Brain microvascular endothelial cell (primary cell): ENCODE measurements at regions not wholly inside any gene's neighbourhood (a gene's known extent, or its start where the extent isn't known, plus 50 kb on each side); places are given as distances from the start of the nearest gene placed in this dataset.

Experiments used
- DNase-seq: peaks from one replicate; pipeline ENCODE4 v3.0.0-alpha.2; 2020
- H3K27ac ChIP-seq: fragments of 250-450 bp; sonication (Bioruptor Pico); 2 replicates; pipeline ENCODE4 v1.5.1; 2020; ENCODE audit warnings: mild to moderate bottlenecking, moderate library complexity
- H3K27me3 ChIP-seq: fragments of 250-450 bp; sonication (Bioruptor Pico); replicated peaks from 2 replicates; pipeline ENCODE4 v1.5.1; 2020; ENCODE audit warnings: mild to moderate bottlenecking
- H3K36me3 ChIP-seq: fragments of 250-450 bp; sonication (Bioruptor Pico); replicated peaks from 2 replicates; pipeline ENCODE4 v1.5.1; 2020; ENCODE audit warnings: mild to moderate bottlenecking
- H3K4me3 ChIP-seq: 2 replicates; pipeline ENCODE4 v1.5.1; 2011; ENCODE audit warnings: low read depth, mild to moderate bottlenecking, control low read depth, low read length, moderate library complexity
- in situ Hi-C: cut with HindIII; loops from 2 replicates; pipeline ENCODE4 v1.10.0; 2017; ENCODE audit warnings: low sequenced_read_pairs, low pct_ligation_motif_present
- TF ChIP-seq, protein P1 (sequence below): IDR thresholded peaks from 2 replicates; pipeline ENCODE4 v1.5.1; 2011; ENCODE audit warnings: low read depth, mild to moderate bottlenecking, moderate library complexity, low read length, control low read depth, inconsistent platforms; ENCODE audit errors: missing control alignments

GRCh38 chr16:17998550-17998949, 338.0 kb downstream of the NPIPA8 start:
- in situ Hi-C loops, result no loop called here
- DNase-seq, result no peak

GRCh38 chr16:17994027-17994426, 342.5 kb downstream of the NPIPA8 start:
- no peak for DNase-seq
- in situ Hi-C loops, result no loop called here
- TF ChIP-seq, protein P1, sequence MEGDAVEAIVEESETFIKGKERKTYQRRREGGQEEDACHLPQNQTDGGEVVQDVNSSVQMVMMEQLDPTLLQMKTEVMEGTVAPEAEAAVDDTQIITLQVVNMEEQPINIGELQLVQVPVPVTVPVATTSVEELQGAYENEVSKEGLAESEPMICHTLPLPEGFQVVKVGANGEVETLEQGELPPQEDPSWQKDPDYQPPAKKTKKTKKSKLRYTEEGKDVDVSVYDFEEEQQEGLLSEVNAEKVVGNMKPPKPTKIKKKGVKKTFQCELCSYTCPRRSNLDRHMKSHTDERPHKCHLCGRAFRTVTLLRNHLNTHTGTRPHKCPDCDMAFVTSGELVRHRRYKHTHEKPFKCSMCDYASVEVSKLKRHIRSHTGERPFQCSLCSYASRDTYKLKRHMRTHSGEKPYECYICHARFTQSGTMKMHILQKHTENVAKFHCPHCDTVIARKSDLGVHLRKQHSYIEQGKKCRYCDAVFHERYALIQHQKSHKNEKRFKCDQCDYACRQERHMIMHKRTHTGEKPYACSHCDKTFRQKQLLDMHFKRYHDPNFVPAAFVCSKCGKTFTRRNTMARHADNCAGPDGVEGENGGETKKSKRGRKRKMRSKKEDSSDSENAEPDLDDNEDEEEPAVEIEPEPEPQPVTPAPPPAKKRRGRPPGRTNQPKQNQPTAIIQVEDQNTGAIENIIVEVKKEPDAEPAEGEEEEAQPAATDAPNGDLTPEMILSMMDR, result no peak
- Histone ChIP-seq H3K27me3 (no peaks in the 10 kb centered on the region), H3K27ac (no peak overlapping the region), H3K36me3 (no peaks in the 10 kb centered on the region), H3K4me3 (no peak overlapping the region)

More at GRCh38 chr16:17998550-17998949, 338.0 kb downstream of the NPIPA8 start:
- no peaks in the 10 kb centered on the region for H3K36me3 ChIP-seq
- no peak overlapping the region for H3K27ac ChIP-seq
- no peaks in the 10 kb centered on the region for H3K27me3 ChIP-seq
- no peak overlapping the region for H3K4me3 ChIP-seq
- TF ChIP-seq, protein P1, result no peak

GRCh38 chr16:17992416-17992815, 344.1 kb downstream of the NPIPA8 start:
- no peak for DNase-seq
- no peak overlapping the region for H3K4me3 ChIP-seq
- H3K36me3 ChIP-seq, result no peaks in the 10 kb centered on the region
- no peak overlapping the region for H3K27ac ChIP-seq
- in situ Hi-C loops, result no loop called here
- TF ChIP-seq, protein P1, result no peak
- H3K27me3 ChIP-seq, result no peaks in the 10 kb centered on the region

DNA sequence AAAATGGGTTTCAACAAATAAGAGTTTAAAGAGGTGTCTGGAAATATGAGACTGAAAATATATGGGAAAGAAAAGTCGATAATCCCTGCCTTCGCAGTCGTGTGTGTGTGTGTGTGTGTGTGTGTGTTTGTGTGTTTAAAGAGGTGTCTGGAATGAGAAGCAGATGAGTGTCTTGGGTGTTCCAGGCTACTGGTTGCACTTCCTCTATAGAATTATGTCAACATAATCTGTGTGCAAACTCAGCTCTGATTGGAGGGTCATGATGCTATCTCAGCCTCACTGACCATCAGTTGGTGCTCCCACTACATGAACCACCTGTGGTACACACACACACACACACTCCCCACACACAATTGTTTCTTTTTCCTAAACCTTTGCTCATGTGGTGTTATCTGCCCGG, 347.3 kb downstream of the NPIPA8 start:
- no peak for DNase-seq
- H3K27ac ChIP-seq, result no peak overlapping the region
- no peaks in the 10 kb centered on the region for H3K27me3 ChIP-seq
- TF ChIP-seq, protein P1, result no peak
- in situ Hi-C loops, result no loop called here
- no peak overlapping the region for H3K4me3 ChIP-seq
- no peaks in the 10 kb centered on the region for H3K36me3 ChIP-seq

DNA sequence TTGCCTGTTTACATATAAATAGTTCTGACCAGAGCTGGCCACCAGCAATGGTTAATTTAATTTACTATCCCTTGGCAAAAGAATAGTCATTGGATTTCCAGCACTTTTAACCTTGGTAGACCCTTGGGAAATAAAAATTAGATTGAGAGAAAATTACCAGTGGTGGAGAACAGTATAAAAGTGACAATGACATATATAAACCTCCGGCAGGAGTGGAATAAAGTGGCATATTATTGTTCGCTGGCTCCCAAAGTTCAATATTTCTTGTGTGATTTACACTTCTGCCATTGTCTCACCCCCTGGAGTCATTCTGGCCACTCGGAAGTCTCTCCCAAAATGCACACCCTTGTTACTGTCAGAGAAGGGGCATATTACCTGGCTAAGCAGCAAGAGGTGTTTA, 347.7 kb downstream of the NPIPA8 start:
- in situ Hi-C loops, result no loop called here
- DNase-seq, result no peak
- no peaks in the 10 kb centered on the region for H3K27me3 ChIP-seq

DNA sequence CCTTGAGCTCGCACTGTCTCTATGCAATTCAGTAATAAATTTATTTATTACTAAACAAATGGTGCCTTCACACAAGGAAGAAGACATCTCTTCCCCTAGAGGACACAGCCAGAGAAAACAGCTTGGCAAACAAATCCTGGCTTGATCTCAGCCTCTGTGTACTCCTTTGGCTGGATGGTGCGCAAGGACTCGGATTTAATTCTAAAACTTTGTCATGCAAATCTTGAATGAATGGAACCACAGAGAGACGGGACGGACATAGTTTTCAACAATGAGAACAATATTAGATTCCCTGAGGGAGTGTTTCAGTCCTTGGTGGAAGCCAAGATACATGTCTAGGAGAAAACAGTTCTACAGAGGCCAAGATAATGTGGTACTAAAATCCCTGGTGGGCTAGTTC, 349.5 kb downstream of the NPIPA8 start:
- H3K36me3 ChIP-seq, result no peaks in the 10 kb centered on the region
- H3K27me3 ChIP-seq, result no peaks in the 10 kb centered on the region
- H3K4me3 ChIP-seq, result no peak overlapping the region
- TF ChIP-seq, protein P1, result no peak
- no peak for DNase-seq
- H3K27ac ChIP-seq, result no peak overlapping the region
- in situ Hi-C loops, result no loop called here

More for the DNA sequence above, 347.7 kb downstream of the NPIPA8 start:
- Histone ChIP-seq H3K36me3 (no peaks in the 10 kb centered on the region), H3K4me3 (no peak overlapping the region), H3K27ac (no peak overlapping the region)
- TF ChIP-seq, protein P1, result no peak
